GM21619 (cell line): ENCODE measurements at regions not wholly inside any gene's neighbourhood (a gene's known extent, or its start where the extent isn't known, plus 50 kb on each side); places are given as distances from the start of the nearest gene placed in this dataset.
"Not testable (repeated sequence)": the region's sequence is repeated elsewhere in the genome, so short reads cannot be mapped to it uniquely, and the experiment has no call there.

Experiments used
- ATAC-seq: cut with Tn5 transposase; IDR thresholded peaks from one replicate; pipeline ENCODE4 v1.9.1; 2021; ENCODE audit not compliant: unreplicated experiment

DNA sequence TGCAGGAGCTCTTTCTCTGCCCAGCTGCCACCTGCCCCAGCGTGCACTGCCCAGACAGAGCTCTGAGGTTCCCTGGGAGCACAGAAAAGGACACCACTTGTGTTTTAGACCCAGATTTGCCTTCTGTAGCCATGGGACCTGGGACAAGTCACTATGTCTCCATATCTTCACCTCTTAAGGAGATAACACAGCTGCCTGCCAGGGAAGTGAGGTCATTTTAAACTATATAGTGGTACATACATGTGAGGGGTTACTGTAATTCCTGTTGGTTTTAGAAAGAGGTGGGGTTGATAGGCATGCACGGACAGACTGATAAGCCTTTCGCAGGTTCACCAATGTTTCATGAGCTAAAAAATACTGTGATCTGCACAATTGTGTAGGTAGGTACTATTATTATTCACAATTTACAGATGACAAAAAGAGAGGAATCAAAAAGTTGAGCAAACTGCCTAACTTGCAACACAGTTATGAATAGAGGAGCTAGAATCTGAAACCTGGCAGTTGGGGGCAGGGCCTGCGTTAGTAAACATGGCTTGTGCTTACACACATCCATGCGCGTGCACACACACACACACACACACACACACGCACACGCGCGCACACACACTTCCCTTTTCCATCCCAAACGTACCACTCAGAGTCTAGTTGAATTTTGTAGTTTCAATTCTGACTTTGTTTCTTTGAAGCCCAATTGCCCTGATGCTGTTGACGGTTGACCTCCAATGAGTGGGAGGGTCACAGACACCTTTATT lies 193.6 kb downstream of the FAM43A start:
- no peak for ATAC-seq

DNA sequence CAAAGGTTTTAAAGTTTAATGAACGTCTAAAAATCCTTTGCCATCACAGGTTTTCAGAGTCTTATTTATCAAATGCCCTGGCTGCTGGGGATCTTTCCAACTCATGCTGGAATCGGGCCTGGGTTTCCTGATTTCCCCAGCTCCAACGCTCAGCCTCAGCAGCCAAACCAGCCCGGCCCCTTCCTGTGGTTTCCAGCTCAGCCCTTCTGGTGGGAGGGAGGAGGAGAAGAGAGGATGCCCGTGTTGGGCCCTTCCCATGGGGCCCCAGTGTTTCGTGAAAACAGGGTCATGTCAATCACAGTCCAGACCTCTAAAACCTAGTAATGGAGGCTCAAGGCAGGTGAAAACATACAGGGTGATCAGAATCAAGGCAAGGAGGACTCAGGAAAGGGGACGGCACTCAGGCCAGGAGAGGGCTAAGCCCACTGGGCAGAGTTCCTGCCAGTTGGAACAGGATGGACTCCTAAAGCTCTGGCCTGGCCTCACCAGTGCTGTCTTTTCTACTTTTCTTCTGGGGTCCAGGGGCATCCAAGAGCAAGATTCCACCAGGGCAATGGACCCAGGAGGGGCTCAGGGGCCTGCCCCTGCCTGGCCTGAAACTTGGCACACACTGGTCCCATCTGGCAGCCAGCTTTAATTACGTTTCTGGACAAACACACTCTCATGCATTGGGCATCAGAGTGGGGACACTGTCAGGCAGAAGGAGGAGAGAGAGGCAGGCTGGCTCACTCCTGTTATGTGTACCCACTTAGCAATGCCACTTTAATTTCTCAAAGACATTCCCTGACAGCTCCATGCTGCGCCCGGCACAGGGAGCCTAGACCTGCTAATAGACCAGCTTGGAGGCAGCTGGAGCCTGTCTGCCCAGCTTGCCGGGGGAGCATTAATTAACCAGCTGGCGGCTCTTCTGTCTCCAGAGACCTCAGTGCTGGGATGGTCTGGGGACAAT lies 194.6 kb downstream of the FAM43A start:
- no peak for ATAC-seq

DNA sequence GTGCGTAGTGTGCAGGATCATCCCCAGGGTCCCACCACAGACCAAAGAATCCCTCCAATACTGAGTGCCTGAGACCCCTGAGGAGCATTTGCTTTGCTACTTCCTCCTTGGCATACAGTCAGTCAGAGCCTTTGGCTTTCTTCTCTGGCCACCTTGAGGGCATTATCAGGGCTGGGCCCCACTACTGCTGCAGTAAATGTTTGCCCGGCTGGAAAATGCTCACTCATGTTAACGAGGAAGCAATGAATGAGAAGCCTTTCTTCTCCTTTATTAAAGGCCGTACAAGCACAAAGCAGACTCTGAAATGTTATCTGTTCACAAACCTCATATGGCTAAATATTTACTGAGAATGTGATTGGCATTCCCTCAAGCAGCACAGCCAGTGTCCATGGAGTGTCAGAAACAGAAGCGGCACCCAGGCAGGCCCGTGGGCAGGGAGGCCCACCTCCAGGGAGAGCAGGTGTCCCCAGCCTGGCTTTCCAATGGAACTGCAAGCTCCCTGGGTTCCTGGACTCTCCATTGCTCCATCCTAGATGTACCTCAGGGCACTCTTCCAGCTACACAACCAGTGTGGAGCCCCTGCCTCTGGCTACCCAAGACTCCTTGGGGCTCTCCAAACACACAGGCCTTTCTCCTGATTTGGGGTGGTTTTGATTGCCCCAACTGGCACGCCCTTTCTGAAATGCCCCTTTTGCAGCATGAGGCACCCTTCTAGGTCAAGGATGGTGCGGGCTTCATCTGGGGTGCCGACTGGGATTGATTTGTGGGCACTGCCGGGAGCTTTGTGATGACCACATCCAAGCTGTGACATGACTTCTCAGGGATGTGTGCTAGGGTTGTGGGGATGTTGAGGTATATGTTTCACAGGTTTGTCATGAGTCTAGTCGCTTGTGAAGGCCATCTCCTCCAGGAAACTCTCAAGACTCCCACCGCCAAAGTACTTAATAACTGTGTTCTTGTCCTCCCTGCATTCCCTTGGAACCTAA lies 195.6 kb downstream of the FAM43A start:
- no peak for ATAC-seq

DNA sequence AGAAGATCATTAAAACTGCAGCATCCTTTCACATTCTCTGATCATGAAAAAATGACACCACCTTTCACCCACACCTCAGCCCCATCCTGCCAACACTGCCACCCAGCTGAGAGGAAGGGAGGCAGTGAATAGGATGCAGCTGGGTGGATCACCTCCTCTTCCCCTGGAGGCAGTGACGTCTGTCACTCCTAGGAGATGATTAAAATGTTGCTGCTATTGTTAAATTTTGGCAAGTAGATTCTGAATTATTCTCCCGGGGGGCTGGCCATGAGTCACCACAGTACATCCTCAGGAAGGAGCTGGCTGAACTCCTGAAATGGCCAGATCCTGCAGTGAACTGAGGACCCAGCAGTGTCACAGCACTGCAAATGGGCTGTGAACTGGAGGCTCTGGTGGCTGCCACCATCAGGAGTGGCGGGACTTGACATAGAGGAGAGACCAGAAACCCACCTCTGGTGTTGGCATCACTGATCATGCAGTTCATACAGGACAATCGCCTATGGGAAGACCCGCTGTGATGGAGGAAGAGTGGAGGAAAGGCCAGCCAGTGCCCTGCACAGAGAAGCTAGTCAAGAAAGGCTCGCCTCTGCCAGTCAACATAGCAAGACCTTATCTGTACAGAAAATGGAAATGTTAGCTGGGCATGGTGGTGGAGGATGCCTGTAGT lies 199.1 kb downstream of the FAM43A start:
- ATAC-seq = no peak

DNA sequence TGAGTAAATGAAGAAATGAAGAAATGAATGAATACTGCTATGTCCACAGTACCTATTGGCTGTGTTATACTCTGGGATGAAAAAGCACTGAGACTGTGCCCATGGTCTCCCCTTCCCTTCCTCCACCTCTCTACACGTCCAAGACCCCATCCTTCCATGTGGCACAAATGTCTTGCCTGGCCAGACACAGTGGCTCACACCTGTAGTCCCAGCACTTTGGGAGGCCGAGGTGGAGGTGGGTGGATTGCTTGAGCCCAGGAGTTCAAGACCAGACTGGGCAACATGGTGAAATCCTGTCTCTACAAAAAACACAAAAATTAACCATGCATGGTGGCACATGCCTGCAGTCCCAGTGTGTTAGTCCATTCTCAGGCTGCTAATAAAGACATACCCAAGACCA lies 200.1 kb downstream of the FAM43A start:
- no peak for ATAC-seq

GRCh38 chr3:194886836-194887235 lies 201.2 kb downstream of the FAM43A start:
- ATAC-seq = no peak

- not testable (repeated sequence) for ATAC-seq
Observed at GRCh38 chr3:194888062-194888461, 202.4 kb downstream of the FAM43A start.

GRCh38 chr3:194888916-194889315 lies 203.2 kb downstream of the FAM43A start:
- ATAC-seq = no peak

GRCh38 chr3:194890091-194890490 lies 204.4 kb downstream of the FAM43A start:
- ATAC-seq = no peak

DNA sequence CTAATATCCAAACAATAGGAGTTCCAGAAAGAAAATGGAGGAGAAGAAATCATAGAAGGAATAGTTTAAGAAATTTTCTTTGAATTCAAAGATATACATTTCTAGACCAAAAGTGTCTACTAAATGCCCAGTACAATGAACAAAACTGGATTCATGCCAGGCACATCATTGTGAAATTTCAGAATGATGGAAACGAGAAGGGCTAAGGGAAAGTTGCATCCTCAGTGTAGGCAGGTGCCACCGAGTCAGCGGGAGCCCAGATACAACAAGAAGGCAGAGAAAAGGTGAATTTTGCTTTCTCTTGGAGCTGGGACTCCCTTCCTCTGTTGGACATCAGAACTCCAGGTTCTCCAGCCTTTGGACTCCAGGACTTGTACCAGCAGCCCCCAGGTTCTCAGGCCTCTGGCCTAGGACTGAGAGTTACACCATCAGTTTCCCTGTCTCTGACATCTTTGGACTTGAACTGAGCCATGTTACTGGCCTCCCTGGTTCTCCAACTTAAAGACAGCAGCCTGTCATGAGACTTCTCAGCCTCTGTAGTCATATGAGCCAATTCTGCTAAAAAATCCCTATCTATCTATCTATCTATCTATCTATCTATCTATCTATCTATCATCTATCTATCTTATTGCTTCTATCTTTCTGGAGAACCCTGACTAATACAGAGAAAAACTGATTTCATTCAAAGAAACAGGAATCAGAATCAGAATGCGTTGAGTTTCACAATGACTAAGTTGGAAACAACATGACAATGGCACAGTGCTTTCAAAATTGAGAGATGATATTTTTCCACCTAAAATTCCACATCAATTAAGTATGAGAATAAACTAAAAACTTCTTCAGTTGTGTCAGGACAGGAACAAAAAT lies 207.7 kb downstream of the FAM43A start:
- no peak for ATAC-seq

DNA sequence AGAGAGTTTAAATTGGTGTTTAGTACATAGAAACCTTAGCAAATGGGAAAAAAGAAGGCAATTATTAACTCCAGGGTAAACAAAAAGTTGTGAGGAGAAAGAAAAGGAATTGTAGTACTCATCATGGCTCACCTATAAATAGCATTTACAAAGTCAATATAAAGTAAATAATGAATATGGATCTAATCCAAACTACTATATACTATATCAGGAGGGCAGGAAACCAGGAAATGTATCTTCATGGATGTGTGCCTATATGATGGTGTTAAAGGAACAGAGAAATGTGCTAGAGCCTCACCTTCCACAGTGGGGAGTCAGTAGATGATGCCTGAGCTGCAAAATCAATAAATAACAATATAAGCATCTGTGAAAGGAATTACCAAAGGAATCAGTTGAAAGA lies 208.9 kb downstream of the FAM43A start:
- no peak for ATAC-seq

- ATAC-seq = no peak
Observed at GRCh38 chr3:194900854-194901522, 215.3 kb downstream of the FAM43A start.

DNA sequence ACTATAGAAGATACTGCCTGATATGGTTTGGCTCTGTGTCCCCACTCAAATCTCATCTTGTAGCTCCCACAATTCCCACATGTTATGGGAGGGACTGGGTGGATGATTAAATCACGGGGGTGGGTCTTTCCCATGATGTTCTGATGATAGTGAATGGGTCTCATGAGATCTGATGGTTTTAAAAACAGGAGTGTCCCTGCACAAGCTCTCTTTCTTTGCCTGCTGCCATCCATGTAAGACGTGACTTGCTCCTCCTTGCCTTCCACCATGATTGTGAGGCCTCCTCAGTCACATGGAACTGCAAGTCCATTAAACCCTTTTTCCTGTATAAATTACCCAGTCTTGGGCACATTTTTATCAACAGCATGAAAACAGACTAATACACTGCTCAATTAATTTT lies 217.8 kb downstream of the FAM43A start:
- ATAC-seq = not testable (repeated sequence)

DNA sequence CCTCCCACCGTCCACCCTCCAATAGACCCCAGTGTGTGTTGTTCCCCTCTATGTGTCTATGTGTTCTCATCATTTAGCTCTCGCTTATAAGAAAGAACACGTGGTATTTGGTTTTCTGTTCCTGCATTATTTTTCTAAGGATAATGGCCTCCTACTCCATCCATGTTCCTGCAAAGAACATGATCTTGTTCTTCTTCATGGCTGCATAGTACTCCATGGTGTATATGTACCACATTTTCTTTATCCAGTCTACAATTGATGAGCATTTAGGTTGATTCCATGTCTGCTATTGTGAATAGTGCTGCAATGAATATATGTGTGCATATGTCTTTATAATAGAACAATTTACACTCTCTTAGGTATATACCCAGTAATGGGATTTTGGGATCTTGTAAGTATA lies 219.3 kb downstream of the FAM43A start:
- ATAC-seq = not testable (repeated sequence)

GRCh38 chr3:194905696-194906095 lies 220.0 kb downstream of the FAM43A start:
- no peak for ATAC-seq

DNA sequence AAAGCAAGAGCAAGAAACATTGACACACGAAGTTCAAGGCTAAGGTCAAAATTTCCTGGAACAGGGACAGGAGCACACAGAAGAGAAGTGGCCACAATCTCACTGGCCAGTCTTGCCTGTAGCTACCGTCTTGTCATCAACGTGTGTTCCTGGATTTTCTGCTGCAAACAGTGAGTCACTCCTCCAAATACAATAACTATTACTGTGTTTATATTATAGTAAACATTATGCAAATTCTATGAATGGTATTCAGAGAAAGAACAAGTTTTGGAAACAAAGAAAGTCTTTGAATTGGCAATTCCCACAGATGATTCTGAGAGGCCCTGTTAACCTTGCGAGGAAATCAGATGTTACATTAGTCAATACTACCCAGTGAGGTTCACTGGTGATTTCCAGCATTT lies 220.5 kb downstream of the FAM43A start:
- no peak for ATAC-seq

GRCh38 chr3:194906970-194907629 lies 221.4 kb downstream of the FAM43A start:
- ATAC-seq = no peak

DNA sequence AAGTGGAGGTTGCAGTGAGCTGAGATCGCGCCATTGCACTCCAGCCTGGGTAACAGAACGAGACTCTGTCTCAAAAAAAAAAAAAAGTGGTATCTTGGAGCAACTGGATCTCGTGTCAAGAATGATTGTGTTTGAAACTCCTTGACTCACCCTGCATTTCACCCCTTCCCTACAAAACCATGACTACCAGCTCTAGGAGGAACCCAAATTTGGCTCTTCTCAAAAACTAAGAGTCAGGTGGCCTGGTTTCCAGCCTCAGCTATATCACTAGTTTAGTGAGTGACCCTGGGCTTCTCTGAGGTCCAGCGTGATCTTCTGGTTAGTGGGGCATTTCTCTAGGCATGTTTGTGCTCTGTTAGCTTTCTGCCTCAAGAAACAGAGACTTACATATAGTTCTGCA lies 222.1 kb downstream of the FAM43A start:
- ATAC-seq = no peak
